Left colon (tissue), 2 donors: ENCODE measurements at regions not wholly inside any gene's neighbourhood (a gene's known extent, or its start where the extent isn't known, plus 50 kb on each side); places are given as distances from the start of the nearest gene placed in this dataset.

Source experiments
- ATAC-seq: fragments of 200-7000 bp; cut with Tn5 transposase; one replicate; pipeline ENCODE4 v1.9.1; 2020; ENCODE audit warnings: mild to moderate bottlenecking, moderate library complexity
- DNase-seq, 2 donors: peaks; one replicate each; pipeline ENCODE4 v3.0.0-alpha.2; 2020
- intact Hi-C, 2 donors: fragments of 100-400 bp; cut with DNase I in 1 of 2; cut with micrococcal nuclease in 1 of 2; formaldehyde crosslinking; loops; one replicate each; pipeline versions ENCODE4 v1.11.2 to v1.14.0; 2022; cut with DNase I, micrococcal nuclease
- donor health status: DM: no; HTN: no; CAD: no.
- donor health status: DM: yes; HTN: yes; CAD: no.

DNA sequence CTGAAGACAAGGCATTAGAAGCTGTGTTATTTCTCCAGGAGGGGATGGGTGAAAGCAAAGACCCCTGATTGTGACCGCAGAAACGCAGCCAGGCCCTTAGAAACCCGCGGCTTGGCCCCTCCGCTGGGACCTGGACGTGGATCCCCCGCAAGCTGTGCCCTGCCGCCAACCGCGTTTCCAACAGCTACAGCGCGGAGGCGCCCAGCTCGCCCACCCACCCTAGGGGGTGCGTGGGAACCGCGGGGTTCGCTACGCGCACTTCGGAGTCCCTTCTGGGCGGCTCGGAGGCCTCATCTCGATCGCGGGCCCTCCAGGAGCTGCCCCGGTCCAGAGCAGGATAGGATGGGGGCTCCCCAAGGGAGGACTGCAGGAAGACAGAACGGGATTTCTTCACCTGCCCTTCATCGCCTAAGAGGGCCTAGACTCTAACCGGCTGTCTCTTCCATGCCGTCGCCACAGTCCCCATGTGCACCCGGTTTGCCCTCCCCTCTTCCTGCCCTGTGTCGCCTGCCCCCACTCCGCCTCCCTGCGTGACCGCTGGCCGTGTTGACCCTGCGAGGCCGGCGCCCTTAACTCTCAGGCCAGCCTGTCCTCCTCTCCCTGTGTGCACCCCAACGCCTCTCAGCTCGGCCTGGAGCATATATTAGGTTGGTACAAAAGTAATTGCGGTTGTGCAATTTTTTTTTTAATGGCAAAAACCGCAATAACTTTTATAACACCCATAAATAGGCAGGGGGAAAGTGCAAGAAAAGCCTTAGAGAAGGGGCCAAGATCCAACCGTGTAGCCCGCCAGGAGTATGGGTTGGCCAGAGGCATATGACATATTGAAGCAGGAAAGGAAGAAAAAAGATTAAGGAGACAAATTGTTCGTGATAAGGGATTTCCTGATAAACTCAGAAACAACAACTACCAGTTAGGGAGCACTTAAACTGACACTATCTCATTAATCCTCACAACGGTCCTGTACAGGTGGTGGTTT, 68.1 kb upstream of the FREM1 start:
- no peak for ATAC-seq
- no peak for DNase-seq
- intact Hi-C loops: no loop called here

DNA sequence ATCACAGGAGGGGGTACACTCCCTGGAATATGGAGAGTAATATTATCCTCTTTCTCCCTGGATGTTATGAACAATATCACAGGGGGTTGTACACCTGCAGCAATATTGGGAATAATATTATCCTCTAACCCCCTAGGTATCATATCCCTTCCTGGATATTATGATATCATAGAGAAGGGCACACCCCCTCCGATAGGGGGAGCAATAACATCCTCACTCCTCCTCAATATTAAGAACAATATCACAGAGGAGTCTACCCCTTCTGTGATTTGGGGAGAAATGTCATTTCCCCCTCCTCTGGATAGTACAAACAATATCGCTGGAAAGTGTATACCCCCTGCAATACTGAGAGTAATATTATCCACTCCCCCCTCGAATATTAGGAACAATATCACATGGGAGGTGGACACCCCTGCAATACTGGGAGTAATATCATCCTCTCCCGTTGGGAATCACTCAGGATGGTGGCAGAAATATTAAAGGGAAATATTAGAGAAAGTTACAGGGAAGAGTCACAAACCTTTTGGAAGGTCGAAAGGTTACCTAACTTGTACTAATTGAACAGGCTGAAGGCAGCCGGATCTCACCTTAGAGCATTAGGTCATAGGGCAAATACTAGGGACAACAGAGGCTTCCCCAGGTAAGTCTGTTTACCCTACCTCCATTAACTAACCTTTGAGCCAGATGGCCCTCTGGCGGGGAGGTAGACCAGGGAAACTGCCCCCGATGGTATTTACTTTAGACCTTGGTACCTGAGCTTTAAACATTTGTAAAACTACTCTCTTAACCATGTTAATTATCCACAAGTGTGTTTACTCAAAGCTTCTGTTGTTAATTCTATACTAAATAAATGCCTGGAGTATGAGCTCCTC, 57.5 kb upstream of the FREM1 start:
- ATAC-seq (no peak), DNase-seq (no peak)
- intact Hi-C loops: no loop called here

DNA sequence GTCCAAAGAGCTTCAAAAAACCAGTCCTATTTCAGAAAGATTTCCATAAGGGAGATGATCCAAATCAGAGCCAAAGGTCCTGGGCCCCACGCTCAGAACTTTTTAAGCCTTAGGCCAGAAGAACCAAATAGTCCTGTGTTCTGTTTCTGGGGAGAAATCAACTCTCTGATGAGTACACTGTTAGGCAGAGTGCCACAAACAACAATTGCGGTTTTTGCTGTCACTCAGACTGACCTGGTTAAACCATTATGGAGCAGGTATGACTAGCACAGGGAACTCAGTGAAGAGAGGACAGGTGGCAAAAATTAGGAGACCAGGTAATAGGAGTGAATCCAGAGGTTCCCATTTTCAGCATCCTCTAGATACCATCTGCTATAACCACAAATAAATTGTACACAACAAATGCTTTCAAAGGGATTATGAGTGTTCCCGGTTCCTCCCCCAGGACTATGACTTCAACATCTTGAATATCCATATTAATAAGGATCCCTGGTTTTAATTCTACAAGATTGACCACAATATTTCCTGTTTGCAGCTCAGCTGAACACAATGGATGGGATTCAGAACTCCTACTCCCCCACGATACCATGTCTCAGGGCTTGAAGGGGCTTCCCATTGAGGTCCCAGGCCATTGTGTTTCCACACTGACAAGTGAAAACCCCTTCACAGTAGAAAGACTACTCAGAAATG, 52.1 kb upstream of the FREM1 start:
- DNase-seq: no peak
- intact Hi-C loops: no loop called here
- ATAC-seq: no peak

DNA sequence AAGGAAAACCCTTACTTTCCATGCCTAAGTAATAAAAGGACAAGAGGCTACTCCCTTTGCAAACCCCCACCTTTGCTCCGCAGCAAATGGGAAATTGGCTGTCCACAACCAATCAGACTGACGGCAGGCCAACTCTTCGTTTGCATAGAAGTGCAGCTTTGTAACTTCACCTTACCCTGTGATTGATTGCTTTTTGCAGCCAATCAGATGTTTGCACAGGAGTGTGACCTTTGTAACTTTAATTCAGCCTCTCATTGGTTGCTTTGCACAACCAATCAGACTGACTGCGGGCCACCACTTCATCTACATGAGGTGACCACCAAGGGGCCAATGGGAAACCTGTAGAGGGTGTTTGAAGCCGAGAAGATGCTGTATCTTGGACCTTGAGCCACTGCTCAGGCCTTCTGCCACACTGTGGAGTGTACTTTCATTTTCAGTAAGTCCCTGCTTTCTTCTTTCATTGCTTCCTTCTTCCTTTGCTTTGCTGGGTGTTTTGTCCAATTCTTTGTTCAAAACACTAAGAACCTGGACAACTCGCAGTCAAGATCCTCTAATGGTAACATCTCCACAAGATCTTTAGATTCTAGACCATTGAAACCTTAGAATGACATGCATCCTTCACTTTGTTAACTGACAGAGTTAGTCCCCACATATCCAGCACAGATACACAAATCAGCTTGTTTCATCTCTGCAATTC, 51.3 kb upstream of the FREM1 start:
- intact Hi-C loops: no loop called here
- peak; percentile 97 for ATAC-seq

GRCh38 chr9:14960881-14961280, 50.7 kb upstream of the FREM1 start:
- intact Hi-C loops: no loop called here
- no peak for ATAC-seq
- no peak for DNase-seq

More for the DNA sequence above, 51.3 kb upstream of the FREM1 start:
- DNase-seq: peak in 1 of 2 donors; percentile 18
